ENCODE measurements at regions not wholly inside any gene's neighbourhood (a gene's known extent, or its start where the extent isn't known, plus 50 kb on each side); places are given as distances from the start of the nearest gene placed in this dataset.
A peak's percentile ranks its signal among the peaks of the same experiment; 100 is the strongest.

- no peak for DNase-seq
Measured at GRCh38 chr4:57448901-57449300, 338.7 kb upstream of the IGFBP7 start.

GRCh38 chr4:57448452-57448851 is 338.3 kb upstream of the IGFBP7 start:
- no peak for DNase-seq

- DNase-seq, result no peak
Measured at GRCh38 chr4:57446266-57446665, 336.1 kb upstream of the IGFBP7 start.

GRCh38 chr4:57445686-57446085 is 335.5 kb upstream of the IGFBP7 start:
- no peak for DNase-seq

GRCh38 chr4:57444671-57445070 is 334.5 kb upstream of the IGFBP7 start:
- DNase-seq, result no peak

- DNase-seq, result no peak
Measured at GRCh38 chr4:57443787-57444186, 333.6 kb upstream of the IGFBP7 start.

- DNase-seq, result no peak
Measured at GRCh38 chr4:57443308-57443707, 333.1 kb upstream of the IGFBP7 start.

GRCh38 chr4:57442831-57443291 is 332.7 kb upstream of the IGFBP7 start:
- DNase-seq, result peak; percentile 62

GRCh38 chr4:57442241-57442640 is 332.1 kb upstream of the IGFBP7 start:
- no peak for DNase-seq

- DNase-seq, result no peak
Measured at GRCh38 chr4:57437649-57438048, 327.5 kb upstream of the IGFBP7 start.

- no peak for DNase-seq
Measured at GRCh38 chr4:57435300-57435699, 325.1 kb upstream of the IGFBP7 start.

- DNase-seq, result peak; percentile 44
Measured at GRCh38 chr4:57430726-57431125, 320.5 kb upstream of the IGFBP7 start.

GRCh38 chr4:57426779-57427395 is 316.7 kb upstream of the IGFBP7 start:
- peak; percentile 70 for DNase-seq

GRCh38 chr4:57425610-57426009 is 315.4 kb upstream of the IGFBP7 start:
- no peak for DNase-seq

GRCh38 chr4:57424232-57424897 is 314.2 kb upstream of the IGFBP7 start:
- DNase-seq, result no peak

- DNase-seq, result peak; percentile 36
Measured at GRCh38 chr4:57418133-57418532, 307.9 kb upstream of the IGFBP7 start.

GRCh38 chr4:57412259-57413054 is 302.3 kb upstream of the IGFBP7 start:
- DNase-seq, result no peak

- DNase-seq, result no peak
Measured at GRCh38 chr4:57410331-57411052, 300.3 kb upstream of the IGFBP7 start.

- no peak for DNase-seq
Measured at GRCh38 chr4:57405359-57405758, 295.2 kb upstream of the IGFBP7 start.

- DNase-seq, result no peak
Measured at GRCh38 chr4:57404483-57404882, 294.3 kb upstream of the IGFBP7 start.

- no peak for DNase-seq
Measured at GRCh38 chr4:57403591-57403990, 293.4 kb upstream of the IGFBP7 start.

GRCh38 chr4:57401586-57401985 is 291.4 kb upstream of the IGFBP7 start:
- no peak for DNase-seq

GRCh38 chr4:57378766-57379165 is 268.6 kb upstream of the IGFBP7 start:
- DNase-seq, result no peak
